Breast epithelium (tissue), 4 donors: ENCODE measurements at regions not wholly inside any gene's neighbourhood (a gene's known extent, or its start where the extent isn't known, plus 50 kb on each side); places are given as distances from the start of the nearest gene placed in this dataset.

Experiments used
- DNase-seq, 2 donors: peaks; one replicate each; pipeline ENCODE4 v3.0.0-alpha.2; 2019; ENCODE audit warnings: low spot score in 2 of 2
- H3K27ac ChIP-seq, 2 donors: fragments of 200-600 bp; sonication (generic) in 1 of 2; one replicate each; pipeline ENCODE4 v1.5.1; 2016 to 2019; ENCODE audit warnings: mild to moderate bottlenecking in 1 of 2
- H3K27me3 ChIP-seq, 2 donors: fragments of 200-600 bp; sonication (generic) in 1 of 2; one replicate each; pipeline versions ENCODE4 v1.5.1 to v1.6.0; 2017 to 2019; ENCODE audit warnings: control low read depth in 1 of 2, mild to moderate bottlenecking in 1 of 2
- H3K36me3 ChIP-seq: fragments of 200-600 bp; one replicate; pipeline ENCODE4 v1.5.1; 2019
- H3K4me1 ChIP-seq, 2 donors: fragments of 200-600 bp; sonication (generic); one replicate each; pipeline ENCODE4 v1.5.1; 2016 to 2019; ENCODE audit warnings: control low read depth in 1 of 2
- H3K4me3 ChIP-seq, 3 donors: fragments of 200-600 bp; sonication (generic); 1 replicate in 2 of 3; 2 replicates in 1 of 3; pipeline ENCODE4 v1.5.1; 2016 to 2019; ENCODE audit warnings: mild to moderate bottlenecking in 3 of 3, moderate library complexity in 2 of 3
- H3K9me3 ChIP-seq, 2 donors: fragments of 200-600 bp; sonication (generic) in 1 of 2; one replicate each; pipeline ENCODE4 v1.5.1; 2016 to 2019; ENCODE audit warnings: control low read depth in 1 of 2
- CTCF ChIP-seq, 3 donors: fragments of 450-650 bp; IDR thresholded peaks; one replicate each; pipeline ENCODE4 v1.5.1; 2016 to 2017; ENCODE audit warnings: antibody characterized with exemption in 3 of 3, mild to moderate bottlenecking in 3 of 3, moderate library complexity in 3 of 3
- POLR2A ChIP-seq: fragments of 450-650 bp; IDR thresholded peaks from one replicate; pipeline ENCODE4 v1.6.1; 2016; ENCODE audit warnings: antibody characterized with exemption, mild to moderate bottlenecking, moderate library complexity
- POLR2AphosphoS5 ChIP-seq, 3 donors: sonication (generic); formaldehyde crosslinking; IDR thresholded peaks; one replicate each; pipeline ENCODE4 v1.6.1; 2017; ENCODE audit warnings: antibody characterized with exemption in 3 of 3
- intact Hi-C: fragments of 100-400 bp; cut with DNase I; formaldehyde crosslinking; loops from one replicate; pipeline ENCODE4 v1.15.1; 2023; ENCODE audit warnings: low total_unique reads

- TF ChIP-seq POLR2AphosphoS5 (IDR thresholded peaks at IDR 0.05) = peak; percentile 93 to 96 (median 93)
- TF ChIP-seq POLR2A = peak; percentile 19
- TF ChIP-seq CTCF (IDR thresholded peaks at IDR 0.05) = peak; percentile 69 to 99 (median 98)
- no peaks in the 10 kb centered on the region for H3K27me3 ChIP-seq
- DNase-seq = peak; percentile 98
- peak overlapping the region; percentile 97 to 99 for H3K27ac ChIP-seq
- peak overlapping the region; percentile 54 to 73 (median 67) for H3K4me3 ChIP-seq
- intact Hi-C loops = loop anchor here (2.0 to 10.0 kb wide), 2 partner anchors 74 to 106 kb away; no protein-coding TSS in a partner anchor
- no peaks in the 10 kb centered on the region for H3K9me3 ChIP-seq
- no peaks in the 10 kb centered on the region for H3K36me3 ChIP-seq
- peaks cover 3 to 11% of the 10 kb centered on the region in 2 donors for H3K4me1 ChIP-seq
Measured at GRCh38 chr15:92809064-92809879, 90.9 kb upstream of the CHD2 start.

GRCh38 chr15:92809880-92810361, 90.2 kb upstream of the CHD2 start:
- intact Hi-C loops = loop anchor here (2.0 to 10.0 kb wide), 2 partner anchors 73 to 105 kb away; no protein-coding TSS in a partner anchor
- no peaks in the 10 kb centered on the region for H3K9me3 ChIP-seq
- DNase-seq = peak in 1 of 2 donors; percentile 50
- H3K4me3 ChIP-seq = peak overlapping the region; percentile 54 to 73 (median 67)
- H3K27ac ChIP-seq = peak overlapping the region; percentile 97 to 99
- H3K36me3 ChIP-seq = no peaks in the 10 kb centered on the region
- peaks cover 0 to 6% of the 10 kb centered on the region in 2 donors for H3K4me1 ChIP-seq
- H3K27me3 ChIP-seq = no peaks in the 10 kb centered on the region
- TF ChIP-seq POLR2AphosphoS5 (IDR thresholded peaks at IDR 0.05) (no peak), CTCF (IDR thresholded peaks at IDR 0.05) (no peak), POLR2A (no peak)

- intact Hi-C loops = no loop called here
- peak in 2 of 3 donors; percentile 37 to 83 for TF ChIP-seq POLR2AphosphoS5 (IDR thresholded peaks at IDR 0.05)
- peak; percentile 18 for TF ChIP-seq POLR2A
- no peak for TF ChIP-seq CTCF (IDR thresholded peaks at IDR 0.05)
Measured at GRCh38 chr15:92810418-92811138, 89.5 kb upstream of the CHD2 start.

GRCh38 chr15:92811148-92811913, 88.8 kb upstream of the CHD2 start:
- H3K36me3 ChIP-seq = no peaks in the 10 kb centered on the region
- peak in 1 of 2 donors; percentile 61 for DNase-seq
- H3K9me3 ChIP-seq = no peaks in the 10 kb centered on the region
- peak overlapping the region in 2 of 3 donors; percentile 67 to 73 for H3K4me3 ChIP-seq
- H3K27me3 ChIP-seq = no peaks in the 10 kb centered on the region
- H3K4me1 ChIP-seq = peaks cover 0 to 6% of the 10 kb centered on the region in 2 donors
- peak overlapping the region; percentile 97 to 99 for H3K27ac ChIP-seq
- intact Hi-C loops = no loop called here
- TF ChIP-seq POLR2A (no peak), CTCF (IDR thresholded peaks at IDR 0.05) (no peak), POLR2AphosphoS5 (IDR thresholded peaks at IDR 0.05) (peak in 1 of 3 donors; percentile 58)

More at GRCh38 chr15:92810418-92811138, 89.5 kb upstream of the CHD2 start:
- Histone ChIP-seq H3K9me3 (no peaks in the 10 kb centered on the region), H3K27me3 (no peaks in the 10 kb centered on the region), H3K4me3 (peak overlapping the region; percentile 54 to 73 (median 67)), H3K36me3 (no peaks in the 10 kb centered on the region), H3K4me1 (peaks cover 0 to 6% of the 10 kb centered on the region in 2 donors), H3K27ac (peak overlapping the region; percentile 97 to 99)
- peak in 1 of 2 donors; percentile 69 for DNase-seq
